Loucy (cell line): ENCODE measurements at regions not wholly inside any gene's neighbourhood (a gene's known extent, or its start where the extent isn't known, plus 50 kb on each side); places are given as distances from the start of the nearest gene placed in this dataset.

ENCODE experiments used
- EZH2phosphoT487 ChIP-seq: fragments of 200-600 bp; IDR thresholded peaks from 2 replicates; pipeline ENCODE4 v1.6.1; 2018; ENCODE audit warnings: antibody characterized with exemption, mild to moderate bottlenecking, moderate library complexity, borderline replicate concordance
- TF ChIP-seq, protein P1 (sequence below): fragments of 200-600 bp; sonication (generic); conservative IDR thresholded peaks from 2 replicates; pipeline ENCODE4 v1.5.1; 2014; ENCODE audit warnings: mild to moderate bottlenecking, antibody characterized with exemption, low read length

DNA sequence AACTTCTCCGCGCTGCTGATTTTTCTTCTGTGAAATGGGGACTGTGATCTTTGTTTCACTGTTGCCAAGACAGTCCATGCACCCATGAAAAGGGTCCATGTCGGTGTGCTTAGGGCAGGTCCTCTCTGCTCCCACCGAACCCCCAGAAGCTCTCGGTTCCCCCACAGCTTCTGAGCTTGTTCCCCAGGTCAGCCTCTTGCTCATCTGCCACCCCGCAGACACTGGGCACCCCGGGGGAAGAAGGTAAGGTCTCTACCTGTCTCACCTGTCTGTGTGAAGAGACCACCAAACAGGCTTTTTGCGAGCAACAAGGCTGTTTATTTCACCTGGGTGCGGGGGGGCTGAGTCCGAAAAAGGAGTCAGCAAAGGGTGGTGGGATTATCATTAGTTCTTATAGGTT lies 66.2 kb upstream of the NANOS1 start:
- TF ChIP-seq, protein P1, sequence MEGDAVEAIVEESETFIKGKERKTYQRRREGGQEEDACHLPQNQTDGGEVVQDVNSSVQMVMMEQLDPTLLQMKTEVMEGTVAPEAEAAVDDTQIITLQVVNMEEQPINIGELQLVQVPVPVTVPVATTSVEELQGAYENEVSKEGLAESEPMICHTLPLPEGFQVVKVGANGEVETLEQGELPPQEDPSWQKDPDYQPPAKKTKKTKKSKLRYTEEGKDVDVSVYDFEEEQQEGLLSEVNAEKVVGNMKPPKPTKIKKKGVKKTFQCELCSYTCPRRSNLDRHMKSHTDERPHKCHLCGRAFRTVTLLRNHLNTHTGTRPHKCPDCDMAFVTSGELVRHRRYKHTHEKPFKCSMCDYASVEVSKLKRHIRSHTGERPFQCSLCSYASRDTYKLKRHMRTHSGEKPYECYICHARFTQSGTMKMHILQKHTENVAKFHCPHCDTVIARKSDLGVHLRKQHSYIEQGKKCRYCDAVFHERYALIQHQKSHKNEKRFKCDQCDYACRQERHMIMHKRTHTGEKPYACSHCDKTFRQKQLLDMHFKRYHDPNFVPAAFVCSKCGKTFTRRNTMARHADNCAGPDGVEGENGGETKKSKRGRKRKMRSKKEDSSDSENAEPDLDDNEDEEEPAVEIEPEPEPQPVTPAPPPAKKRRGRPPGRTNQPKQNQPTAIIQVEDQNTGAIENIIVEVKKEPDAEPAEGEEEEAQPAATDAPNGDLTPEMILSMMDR, result no peak
- TF ChIP-seq EZH2phosphoT487, result no peak
